Femur (tissue), 1 donor: ENCODE measurements at regions not wholly inside any gene's neighbourhood (a gene's known extent, or its start where the extent isn't known, plus 50 kb on each side); places are given as distances from the start of the nearest gene placed in this dataset.
"Not testable (repeated sequence)": the region's sequence is repeated elsewhere in the genome, so short reads cannot be mapped to it uniquely, and the experiment has no call there.

Experiments
- DNase-seq: peaks from one replicate; pipeline ENCODE4 v3.0.0-alpha.2; 2017

DNA sequence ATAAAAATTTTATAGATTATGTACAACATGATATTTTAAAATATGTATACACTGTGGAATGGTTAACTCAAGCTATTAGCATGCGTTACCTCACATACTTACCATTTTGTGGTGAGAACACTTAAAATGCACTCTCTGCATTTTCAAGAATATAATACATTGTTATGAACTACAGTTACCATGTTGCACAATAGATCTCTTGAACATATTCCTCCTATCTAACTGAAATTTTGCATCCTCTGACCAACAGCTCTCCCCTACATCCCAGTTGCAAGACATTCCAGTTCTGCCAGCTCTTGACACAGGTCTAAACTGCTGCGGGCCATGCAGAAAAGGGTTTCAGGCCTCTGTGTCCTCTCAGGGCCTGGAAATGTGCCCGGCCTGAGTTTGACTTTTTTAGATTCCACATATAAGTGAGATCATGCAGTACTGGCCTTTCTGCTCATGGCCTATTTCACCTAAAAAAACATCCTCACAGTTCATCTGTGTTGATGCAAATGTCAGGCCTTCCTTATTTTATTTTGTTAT, 113.7 kb downstream of the CDCA7 start:
- no peak for DNase-seq

DNA sequence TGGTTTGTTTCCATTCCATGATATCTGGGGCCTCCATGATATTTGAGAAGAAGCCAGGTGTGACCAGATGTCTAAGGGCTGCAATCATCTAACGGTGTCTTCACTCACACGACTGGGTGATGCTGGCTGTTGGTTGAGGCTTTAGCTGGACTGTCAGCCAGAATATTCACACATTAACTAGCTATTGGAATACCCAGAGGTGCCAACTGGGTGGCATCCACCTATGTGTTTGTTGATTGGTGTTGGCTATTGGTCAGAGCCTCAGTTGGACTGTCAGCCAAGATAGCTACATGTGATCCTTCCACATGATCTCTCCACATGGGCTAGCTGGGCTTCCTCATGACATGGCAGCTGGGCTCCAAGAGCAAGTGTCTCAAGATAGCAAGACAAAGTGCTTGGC, 117.4 kb downstream of the CDCA7 start:
- DNase-seq = no peak

DNA sequence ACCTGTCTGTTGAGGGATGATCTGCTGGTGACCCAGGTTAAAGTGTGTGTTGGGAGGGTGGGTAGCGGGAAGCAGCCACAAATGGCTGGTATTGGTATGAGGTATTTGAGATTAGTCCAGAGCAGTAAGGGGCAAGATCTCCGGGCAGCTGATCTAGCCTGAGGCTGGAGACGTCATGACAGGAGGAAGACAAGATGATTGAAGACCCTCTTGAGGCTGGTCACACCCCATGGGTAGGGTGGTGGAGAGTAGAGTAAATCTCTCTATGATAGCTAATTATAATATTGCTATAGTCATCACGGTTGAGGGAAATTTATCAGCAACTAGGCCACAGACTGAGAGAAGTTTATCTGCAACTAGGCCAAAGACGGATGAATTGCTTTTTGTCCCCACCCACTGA, 128.5 kb downstream of the CDCA7 start:
- no peak for DNase-seq

DNA sequence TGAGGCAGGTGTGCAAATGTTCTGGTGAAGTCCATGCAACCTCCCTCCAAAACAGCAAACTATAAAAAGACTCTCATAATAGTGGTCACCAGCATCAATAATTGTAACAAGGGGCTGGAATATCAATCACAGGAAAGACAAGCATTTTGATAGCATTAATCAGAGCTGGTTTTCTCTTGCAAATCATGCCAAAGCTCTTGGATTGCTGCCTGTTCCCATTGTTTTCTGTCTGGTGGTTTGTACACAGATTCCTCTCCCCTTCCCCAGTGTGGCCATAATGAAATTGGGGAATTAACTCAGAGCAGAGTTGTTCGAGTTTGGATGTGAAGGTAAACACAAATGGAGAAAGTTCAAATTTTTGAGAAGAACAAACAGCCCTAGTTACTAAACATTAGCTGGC, 134.2 kb downstream of the CDCA7 start:
- no peak for DNase-seq

DNA sequence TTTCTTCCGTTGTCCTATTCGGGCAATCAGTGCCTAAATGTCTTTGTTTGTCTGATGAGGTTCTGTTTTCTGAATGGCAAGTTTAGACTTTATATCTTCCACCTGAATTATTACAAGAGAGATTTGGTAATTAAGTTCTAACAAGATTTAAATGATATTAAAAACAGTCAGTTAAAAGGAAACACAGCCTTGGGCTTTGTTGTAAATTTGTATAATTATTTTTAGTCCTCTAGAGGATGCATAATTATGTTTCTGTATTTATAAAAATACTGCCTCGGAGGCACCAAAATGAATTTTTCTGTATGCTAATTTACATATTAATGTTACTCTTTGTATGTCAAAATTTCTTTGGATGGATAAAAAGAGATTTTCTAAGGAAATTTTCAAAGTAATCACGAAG, 136.7 kb downstream of the CDCA7 start:
- DNase-seq = no peak

DNA sequence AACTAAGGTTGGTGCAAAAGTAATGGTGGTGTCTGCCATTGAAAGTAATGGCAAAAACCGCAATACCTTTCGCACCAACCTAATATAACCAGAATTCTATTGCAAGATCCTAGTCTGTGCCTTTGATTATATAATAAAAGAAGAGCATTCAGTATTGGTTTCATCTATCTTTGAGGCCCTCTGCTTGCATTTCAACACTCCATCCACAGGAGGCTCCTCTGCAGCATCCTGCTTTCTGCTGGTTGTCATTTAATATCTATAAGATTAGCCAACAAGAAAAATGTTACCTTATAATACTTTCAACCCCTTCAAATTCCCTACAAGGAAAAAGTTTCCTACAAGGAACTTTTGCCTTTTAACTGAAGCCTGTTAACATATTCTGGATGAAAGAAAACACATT, 139.2 kb downstream of the CDCA7 start:
- no peak for DNase-seq

DNA sequence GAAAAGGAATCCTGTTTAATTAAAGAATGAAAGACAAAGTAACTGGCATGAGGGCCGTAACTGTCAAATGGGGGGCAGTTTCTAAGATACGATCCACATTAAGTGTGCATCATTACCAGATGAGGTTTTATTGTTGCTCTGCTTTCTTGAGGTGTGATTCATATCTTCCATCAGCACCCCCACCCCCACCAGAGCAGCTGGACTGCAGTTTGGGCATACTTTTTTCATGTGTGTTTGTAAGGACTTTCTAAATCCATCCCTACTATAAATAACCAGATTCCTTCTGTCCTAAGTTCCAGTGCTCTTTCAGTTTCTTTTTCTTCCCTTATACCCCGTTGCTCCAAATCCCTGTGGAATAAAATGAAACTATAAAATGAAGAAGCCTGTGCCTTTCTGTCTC, 142.1 kb downstream of the CDCA7 start:
- DNase-seq = no peak

DNA sequence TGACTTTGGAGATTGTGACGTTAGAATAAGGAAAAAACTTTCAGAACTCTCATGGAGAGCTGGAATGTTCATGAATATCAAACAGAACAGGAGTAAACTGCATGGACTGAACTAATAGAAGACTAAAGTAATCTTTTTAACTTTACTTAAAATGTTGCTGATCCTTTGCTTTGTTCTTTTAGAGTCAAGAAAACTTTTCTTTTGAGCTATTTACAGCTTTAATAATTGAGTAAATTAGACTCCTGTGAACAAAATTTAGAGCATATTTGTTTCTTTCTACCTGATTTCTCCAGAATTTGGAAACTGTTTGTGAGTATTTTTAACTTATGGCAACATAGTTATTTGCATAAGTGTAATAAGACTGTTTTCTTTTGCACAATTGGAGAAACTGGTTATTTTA, 146.3 kb downstream of the CDCA7 start:
- no peak for DNase-seq

DNA sequence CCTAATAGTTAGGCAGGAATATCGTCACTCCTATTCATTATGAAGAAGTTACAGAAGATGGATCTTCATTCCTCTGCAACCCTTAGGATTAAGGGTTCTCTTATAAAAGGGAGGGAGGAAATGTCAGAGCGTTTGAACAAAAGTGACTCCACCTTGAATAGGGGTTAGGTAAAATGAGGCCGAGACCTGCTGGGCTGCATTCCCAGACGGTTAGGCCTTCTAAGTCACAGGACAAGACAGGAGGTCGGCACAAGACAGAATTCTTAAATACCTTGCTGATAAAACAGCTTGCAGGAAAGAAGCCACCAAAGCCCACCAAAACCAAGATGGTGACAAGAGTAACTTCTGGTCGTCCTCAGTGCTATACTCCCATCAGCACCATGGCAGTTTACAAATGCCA, 147.6 kb downstream of the CDCA7 start:
- no peak for DNase-seq

DNA sequence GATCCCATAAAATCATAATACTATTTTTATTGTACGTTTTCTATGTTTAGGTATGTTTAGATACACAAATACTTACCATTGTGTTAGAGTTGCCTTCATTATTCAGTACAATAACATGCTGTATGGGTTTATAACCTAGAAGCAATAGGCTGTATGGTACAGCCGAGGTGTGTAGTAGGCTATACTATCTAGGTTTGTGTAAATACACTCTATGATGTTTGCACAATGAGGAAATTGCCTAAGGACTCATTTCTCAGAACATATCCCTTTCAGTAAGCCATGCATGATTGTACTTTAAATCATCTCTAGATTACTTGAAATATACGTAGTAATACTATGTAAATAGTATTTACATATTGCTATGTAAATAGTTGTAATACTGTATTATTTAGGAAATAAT, 156.7 kb downstream of the CDCA7 start:
- no peak for DNase-seq

DNA sequence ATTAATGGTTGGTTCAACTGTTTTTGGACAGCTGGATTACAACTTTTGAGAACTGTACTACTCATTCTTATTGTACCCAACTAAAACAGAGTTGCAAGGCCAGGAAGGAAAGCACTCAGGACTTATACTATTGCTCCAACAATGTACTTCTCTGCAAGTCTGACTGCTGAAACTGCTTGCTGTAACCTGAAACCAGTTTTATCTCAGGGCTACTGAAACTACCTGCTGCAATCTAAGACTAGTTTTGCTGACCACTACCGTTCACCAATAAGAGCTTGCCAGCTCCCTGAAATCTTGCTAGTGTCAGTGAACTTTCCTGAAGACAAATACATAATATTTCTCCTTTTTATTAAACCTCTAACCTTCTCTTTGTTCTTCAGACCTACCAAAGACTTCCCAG, 157.3 kb downstream of the CDCA7 start:
- no peak for DNase-seq

DNA sequence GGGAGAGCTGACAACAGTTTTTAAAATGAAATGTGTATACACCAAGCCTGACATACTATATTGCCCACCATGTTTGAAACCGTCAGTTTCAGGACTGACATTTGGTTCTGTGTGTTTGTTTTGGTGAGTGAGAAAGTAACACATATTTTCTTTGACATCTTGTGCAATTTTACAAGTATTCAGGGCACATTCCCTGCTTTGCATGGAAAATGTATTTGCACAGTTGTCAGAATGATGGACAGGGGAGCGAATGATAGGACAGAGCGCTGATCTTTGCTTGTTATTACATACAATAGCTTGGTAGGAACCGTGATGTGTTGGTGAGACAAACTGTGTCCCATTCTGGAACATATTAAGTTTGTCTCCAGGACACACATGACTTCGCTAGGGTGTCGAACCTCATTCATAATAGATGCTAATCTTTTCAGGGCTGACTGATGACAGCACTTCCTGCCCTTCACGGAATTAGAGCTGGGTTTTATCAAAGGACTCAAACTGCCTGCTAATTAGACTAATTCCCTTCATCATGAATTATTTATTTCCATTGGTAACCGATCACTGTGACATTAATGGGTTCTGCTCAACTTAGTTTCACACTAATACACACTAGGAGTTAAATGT, 158.5 kb downstream of the CDCA7 start:
- no peak for DNase-seq

DNA sequence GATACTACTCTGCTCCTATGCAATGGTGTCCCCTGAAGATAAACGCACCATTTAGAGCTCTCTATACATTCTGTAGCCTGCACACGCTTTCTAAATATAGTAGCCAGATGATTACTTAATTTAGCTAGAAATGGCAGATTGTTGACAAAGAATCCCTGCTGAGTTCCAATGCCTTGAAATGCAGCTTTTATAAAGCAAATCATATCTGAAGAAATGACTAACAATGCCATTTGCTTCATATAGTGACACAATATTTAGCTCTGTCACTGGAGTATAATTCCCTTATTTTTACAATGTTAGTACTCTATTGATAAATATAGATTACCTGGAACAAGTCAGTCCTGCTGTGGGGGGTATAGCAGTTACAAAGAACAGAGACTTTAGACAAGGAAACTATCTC, 166.2 kb downstream of the CDCA7 start:
- no peak for DNase-seq

DNA sequence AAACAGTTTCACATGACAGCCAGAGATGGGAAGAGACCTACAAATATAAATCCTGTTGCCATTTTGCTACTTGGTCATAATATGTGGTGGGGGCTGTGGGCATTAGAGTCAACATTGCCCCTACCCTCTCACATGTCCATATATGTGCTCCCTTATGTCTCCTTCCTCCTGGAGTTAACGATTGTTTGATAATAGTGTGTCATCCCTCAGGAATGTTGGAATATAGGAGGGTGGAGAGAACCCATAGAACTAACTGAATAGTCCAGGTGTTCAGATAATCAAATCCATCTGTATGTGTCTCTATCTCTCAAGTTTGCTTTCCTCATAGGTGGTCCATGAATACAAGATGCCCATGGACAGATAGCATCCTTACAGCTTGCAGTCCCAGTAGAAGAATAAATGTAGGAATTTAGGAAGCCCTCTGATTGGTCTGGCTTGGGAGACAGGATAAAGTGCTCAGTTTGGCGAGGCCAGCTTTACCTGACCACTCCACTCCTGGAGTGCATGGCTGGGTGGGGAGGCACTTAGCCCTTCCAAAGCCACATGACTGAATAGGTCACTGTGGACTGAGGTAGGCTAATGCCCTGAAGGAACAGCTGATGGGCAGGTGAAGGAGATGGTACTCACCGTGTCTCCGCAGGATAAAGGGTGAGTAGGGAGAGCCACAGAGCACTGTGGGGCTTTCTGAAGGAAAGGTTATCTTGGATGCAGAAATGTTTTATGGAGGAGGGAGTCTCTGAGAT, 166.9 kb downstream of the CDCA7 start:
- no peak for DNase-seq

DNA sequence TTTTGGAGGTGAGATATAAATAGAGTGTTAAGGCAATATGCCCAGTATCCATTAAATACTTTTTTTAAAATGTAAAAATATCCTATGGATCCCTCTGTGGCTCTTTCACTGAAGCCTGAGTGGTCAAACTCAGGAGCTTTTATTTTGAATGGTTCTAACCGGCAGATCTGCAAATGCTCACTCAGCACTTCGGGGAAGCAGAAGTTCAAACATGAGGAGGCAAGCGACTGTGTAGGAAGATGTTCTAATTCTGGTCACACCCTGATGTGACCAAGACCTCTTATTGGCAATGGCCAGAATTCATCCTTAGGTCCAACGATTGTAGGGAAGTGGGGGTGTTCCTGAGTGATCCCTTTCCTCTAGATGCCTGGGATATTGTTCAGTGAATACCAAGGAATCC, 168.8 kb downstream of the CDCA7 start:
- DNase-seq = no peak

DNA sequence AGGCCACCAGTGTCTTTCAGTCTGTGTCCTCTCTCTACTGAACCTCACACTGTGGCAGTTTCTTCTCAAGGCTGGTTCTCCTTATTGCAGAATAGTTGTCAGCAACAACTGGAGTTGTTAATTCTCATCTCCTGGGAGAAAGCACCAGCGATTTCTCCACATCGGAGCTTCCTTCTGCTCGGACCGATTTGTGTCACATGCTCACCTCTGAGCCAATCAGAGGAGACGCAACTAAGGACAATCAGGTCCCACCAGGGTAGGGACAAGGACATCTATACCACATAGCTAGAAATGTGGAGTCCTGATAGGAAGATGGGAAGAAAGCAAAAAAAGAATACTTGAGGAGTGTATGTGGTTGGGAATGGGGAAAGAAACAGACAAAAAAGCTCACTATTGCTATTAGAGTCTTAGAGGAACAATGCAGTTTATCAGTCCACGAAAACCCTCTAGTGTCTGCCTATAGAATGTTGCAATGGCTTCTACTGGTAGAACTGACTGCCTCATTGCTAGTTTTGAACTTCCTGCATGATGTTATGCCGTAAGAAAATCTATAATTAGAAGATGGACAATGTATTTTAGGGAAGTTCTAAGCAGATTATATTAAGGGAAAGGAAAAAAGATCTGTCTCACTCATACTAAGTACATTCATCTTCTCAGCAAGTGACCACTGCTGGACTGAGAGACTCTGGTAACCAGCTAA, 169.7 kb downstream of the CDCA7 start:
- DNase-seq = no peak

DNA sequence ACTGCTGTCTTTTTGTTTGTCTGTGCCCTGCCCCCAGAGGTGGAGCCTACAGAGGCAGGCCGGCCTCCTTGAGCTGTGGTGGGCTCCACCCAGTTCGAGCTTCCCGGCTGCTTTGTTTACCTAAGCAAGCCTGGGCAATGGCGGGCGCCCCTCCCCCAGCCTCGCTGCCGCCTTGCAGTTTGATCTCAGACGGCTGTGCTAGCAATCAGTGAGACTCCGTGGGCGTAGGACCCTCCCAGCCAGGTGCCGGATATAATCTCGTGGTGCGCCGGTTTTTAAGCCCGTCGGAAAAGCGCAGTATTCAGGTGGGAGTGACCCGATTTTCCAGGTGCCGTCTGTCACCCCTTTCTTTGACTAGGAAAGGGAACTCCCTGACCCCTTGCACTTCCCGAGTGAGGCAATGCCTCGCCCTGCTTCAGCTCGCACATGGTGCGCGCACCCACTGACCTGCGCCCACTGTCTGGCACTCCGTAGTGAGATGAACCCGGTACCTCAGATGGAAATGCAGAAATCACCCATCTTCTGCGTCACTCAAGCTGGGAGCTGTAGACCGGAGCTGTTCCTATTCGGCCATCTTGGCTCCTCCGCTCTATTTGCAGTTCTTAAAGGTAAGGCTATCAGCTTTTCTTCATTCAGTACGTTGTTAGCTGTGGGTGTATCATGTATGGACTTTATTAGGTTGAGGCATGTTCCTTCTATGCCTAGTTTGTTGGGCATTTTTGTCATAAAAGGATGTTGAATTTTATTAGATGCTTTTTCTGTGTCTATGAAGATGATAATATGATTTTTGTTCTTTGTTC, 178.3 kb downstream of the CDCA7 start:
- DNase-seq = not testable (repeated sequence)

DNA sequence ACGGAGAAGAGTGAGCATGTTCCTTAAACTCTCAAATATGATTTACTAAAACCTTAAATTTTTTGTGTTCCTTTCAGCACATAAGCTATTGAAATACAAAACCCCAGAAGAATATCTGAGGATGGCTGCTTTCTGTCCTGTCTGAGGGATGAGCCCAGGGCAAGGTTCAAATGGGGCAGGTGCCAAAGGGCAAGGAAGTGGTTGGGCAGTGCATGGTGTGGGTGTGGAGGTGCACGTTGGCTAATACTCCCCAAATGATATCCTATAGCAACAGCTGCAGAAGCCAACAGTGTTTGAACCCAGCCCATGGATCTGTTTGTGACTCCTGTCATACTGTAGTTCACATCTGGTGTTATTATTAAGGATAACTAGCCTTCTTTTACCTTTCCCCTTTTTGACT, 183.0 kb downstream of the CDCA7 start:
- DNase-seq = no peak

DNA sequence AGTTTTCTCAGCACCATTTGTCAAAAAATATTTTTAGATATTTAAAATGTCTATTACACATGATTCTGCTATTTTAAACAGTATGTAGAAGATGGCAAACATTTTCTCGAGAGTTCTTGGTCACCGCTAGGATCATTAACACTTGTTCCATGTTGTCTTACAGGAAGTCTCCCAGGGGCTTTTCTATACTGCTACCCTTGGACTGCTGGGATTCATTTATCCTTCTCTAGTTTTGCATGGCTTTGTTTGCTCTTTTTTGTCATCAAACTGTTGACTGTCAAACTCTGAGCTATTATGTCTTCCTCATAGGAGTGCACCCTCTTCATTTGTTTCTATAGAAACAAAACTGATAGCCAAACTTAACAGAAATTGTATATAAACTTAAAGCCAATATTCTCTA, 184.9 kb downstream of the CDCA7 start:
- no peak for DNase-seq

DNA sequence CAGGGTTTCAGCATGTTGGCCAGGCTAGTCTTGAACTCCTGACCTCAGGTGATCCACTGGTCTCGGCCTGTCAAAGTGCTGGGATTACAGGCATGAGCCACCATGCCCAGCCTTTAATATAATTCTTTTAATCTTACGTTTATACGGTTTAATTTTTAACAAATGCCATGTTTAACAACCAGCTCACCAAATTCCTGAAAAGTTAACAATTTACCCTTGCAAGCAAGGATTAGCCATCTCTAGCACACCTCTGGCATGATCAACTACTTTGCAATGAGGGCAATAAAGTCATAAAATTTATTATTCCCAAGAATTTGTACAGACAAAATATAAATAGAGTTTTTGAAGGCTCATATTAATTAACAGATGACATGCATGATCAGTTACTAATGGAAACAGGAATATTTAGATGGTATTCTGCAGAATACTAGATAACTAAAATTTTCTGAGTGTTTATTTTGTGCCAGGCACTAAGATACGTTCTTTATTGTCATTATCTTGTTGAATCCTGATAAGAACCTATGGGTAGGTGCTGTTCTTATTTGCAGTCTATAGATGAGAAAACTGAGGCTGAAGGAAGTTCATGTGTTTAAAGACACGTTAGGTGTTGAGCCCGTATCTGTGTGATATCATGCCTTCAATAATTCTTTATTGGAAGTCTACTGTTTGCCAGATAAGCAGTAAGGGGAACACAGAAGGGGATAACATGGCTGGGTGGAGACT, 190.1 kb downstream of the CDCA7 start:
- DNase-seq = no peak

DNA sequence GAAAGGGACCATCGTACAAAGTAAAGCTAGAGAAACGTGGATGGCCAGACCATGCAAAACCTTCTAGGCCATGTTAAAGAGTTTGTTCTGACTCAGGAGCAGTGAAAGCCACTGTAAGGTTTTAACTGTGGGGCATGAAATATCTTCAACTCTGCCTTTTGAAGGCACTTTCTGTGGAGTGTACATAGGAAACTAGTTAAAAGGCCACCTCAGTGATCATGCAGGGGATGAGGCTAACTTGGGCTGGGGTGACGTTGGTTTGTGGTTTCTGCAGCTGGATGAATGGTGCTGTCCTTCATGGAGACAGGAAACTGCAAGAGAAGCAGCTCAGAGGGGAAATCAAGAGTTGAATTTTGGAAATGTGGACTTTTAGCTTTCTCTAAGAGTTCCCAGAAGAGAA, 190.7 kb downstream of the CDCA7 start:
- DNase-seq = peak; percentile 39

DNA sequence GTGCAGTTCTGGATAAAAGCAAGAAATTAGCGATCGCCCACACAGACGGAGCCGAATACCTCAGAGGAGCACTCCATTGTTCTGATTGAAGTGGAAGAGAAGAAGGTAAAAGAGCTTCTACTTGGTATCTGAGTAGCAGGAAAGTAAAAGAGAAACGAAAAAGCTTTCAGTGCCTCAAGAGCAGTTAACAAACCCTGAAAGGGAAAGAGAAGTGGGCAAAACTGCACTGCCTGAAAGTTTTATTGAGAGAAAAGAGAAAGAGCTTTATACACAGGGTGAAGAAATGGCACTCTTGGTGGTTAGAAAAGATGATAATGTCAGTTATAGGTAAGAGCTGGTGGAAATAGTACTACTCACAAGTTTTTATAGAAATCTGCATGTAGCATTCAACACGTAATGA, 192.8 kb downstream of the CDCA7 start:
- no peak for DNase-seq

DNA sequence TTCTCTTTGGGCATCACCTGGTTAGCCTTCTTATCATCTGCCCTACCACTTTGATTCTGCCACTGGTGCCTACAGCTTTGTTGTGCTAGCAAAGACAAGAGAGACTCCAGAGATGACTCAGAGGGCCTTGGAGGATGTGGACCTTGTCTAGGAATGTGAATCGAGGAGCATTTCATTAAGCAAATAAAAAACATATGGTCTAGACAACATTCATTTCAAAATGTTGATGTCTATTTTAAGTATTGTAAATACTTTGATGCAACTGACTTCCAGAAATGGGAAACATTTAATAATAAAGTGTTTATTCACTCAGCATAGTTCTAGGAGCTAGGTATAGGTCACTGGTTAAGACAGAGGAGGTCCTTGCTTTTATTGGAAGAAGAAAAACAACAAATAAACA, 195.5 kb downstream of the CDCA7 start:
- DNase-seq = no peak
